ENCODE measurements at regions not wholly inside any gene's neighbourhood (a gene's known extent, or its start where the extent isn't known, plus 50 kb on each side); places are given as distances from the start of the nearest gene placed in this dataset.

- no peak overlapping the region for H3K27ac Mint-ChIP-seq (ENCODE audit: low read depth)
- DNase-seq (ENCODE audit: low spot score in 2 of 2) (no peak), ATAC-seq (replicated peaks; ENCODE audit: extremely low read depth, poor library complexity, severe bottlenecking) (no peak)
- H3K36me3 Mint-ChIP-seq (ENCODE audit: insufficient read depth) = no peaks in the 10 kb centered on the region
- H3K4me3 Mint-ChIP-seq = no peak overlapping the region
- no peaks in the 10 kb centered on the region for H3K4me1 Mint-ChIP-seq
- no peaks in the 10 kb centered on the region for H3K9me3 Mint-ChIP-seq
- peaks cover 39% of the 10 kb centered on the region for H3K27me3 Mint-ChIP-seq
These were observed 144.7 kb upstream of the CPSF6 start for GRCh38 chr12:69094606-69095216.

GRCh38 chr12:69095765-69096477, 143.4 kb upstream of the CPSF6 start:
- Mint-ChIP-seq H3K4me3 (no peak overlapping the region), H3K27me3 (peaks cover 31% of the 10 kb centered on the region), H3K27ac (ENCODE audit: low read depth) (no peak overlapping the region), H3K9me3 (no peaks in the 10 kb centered on the region), H3K4me1 (no peaks in the 10 kb centered on the region), H3K36me3 (ENCODE audit: insufficient read depth) (no peaks in the 10 kb centered on the region)
- no peak for DNase-seq (ENCODE audit: low spot score in 2 of 2)
- ATAC-seq (replicated peaks; ENCODE audit: extremely low read depth, poor library complexity, severe bottlenecking) = no peak

GRCh38 chr12:69096669-69097335, 142.6 kb upstream of the CPSF6 start:
- DNase-seq (ENCODE audit: low spot score in 2 of 2) = no peak
- Mint-ChIP-seq H3K4me1 (no peaks in the 10 kb centered on the region), H3K9me3 (no peaks in the 10 kb centered on the region), H3K27ac (ENCODE audit: low read depth) (no peak overlapping the region), H3K27me3 (peaks cover 27% of the 10 kb centered on the region), H3K36me3 (ENCODE audit: insufficient read depth) (no peaks in the 10 kb centered on the region), H3K4me3 (no peak overlapping the region)
- no peak for ATAC-seq (replicated peaks; ENCODE audit: extremely low read depth, poor library complexity, severe bottlenecking)

GRCh38 chr12:69097619-69098368, 141.6 kb upstream of the CPSF6 start:
- Mint-ChIP-seq H3K36me3 (ENCODE audit: insufficient read depth) (no peaks in the 10 kb centered on the region), H3K9me3 (no peaks in the 10 kb centered on the region), H3K4me3 (no peak overlapping the region), H3K4me1 (no peaks in the 10 kb centered on the region), H3K27ac (ENCODE audit: low read depth) (no peak overlapping the region), H3K27me3 (peaks cover 25% of the 10 kb centered on the region)
- DNase-seq (ENCODE audit: low spot score in 2 of 2) (no peak), ATAC-seq (replicated peaks; ENCODE audit: extremely low read depth, poor library complexity, severe bottlenecking) (no peak)

GRCh38 chr12:69099201-69099837, 140.1 kb upstream of the CPSF6 start:
- no peak overlapping the region for H3K4me3 Mint-ChIP-seq
- DNase-seq (ENCODE audit: low spot score in 2 of 2) (no peak), ATAC-seq (replicated peaks; ENCODE audit: extremely low read depth, poor library complexity, severe bottlenecking) (no peak)
- no peaks in the 10 kb centered on the region for H3K9me3 Mint-ChIP-seq
- no peaks in the 10 kb centered on the region for H3K4me1 Mint-ChIP-seq
- peaks cover 15% of the 10 kb centered on the region for H3K27me3 Mint-ChIP-seq
- H3K36me3 Mint-ChIP-seq (ENCODE audit: insufficient read depth) = no peaks in the 10 kb centered on the region
- no peak overlapping the region for H3K27ac Mint-ChIP-seq (ENCODE audit: low read depth)

GRCh38 chr12:69101505-69101904, 137.9 kb upstream of the CPSF6 start:
- ATAC-seq (replicated peaks; ENCODE audit: extremely low read depth, poor library complexity, severe bottlenecking) (no peak), DNase-seq (ENCODE audit: low spot score in 2 of 2) (no peak)
- H3K4me1 Mint-ChIP-seq = no peaks in the 10 kb centered on the region
- H3K4me3 Mint-ChIP-seq = no peak overlapping the region
- H3K27me3 Mint-ChIP-seq = peaks cover 15% of the 10 kb centered on the region
- no peak overlapping the region for H3K27ac Mint-ChIP-seq (ENCODE audit: low read depth)
- H3K9me3 Mint-ChIP-seq = no peaks in the 10 kb centered on the region
- no peaks in the 10 kb centered on the region for H3K36me3 Mint-ChIP-seq (ENCODE audit: insufficient read depth)

GRCh38 chr12:69102856-69103255, 136.5 kb upstream of the CPSF6 start:
- ATAC-seq (replicated peaks; ENCODE audit: extremely low read depth, poor library complexity, severe bottlenecking) (no peak), DNase-seq (ENCODE audit: low spot score in 2 of 2) (no peak)
- Mint-ChIP-seq H3K27ac (ENCODE audit: low read depth) (no peak overlapping the region), H3K9me3 (no peaks in the 10 kb centered on the region), H3K4me3 (no peak overlapping the region), H3K36me3 (ENCODE audit: insufficient read depth) (no peaks in the 10 kb centered on the region), H3K4me1 (no peaks in the 10 kb centered on the region), H3K27me3 (peaks cover 15% of the 10 kb centered on the region)

- Mint-ChIP-seq H3K9me3 (no peaks in the 10 kb centered on the region), H3K27me3 (no peaks in the 10 kb centered on the region), H3K27ac (ENCODE audit: low read depth) (no peak overlapping the region), H3K4me1 (no peaks in the 10 kb centered on the region), H3K4me3 (no peak overlapping the region), H3K36me3 (ENCODE audit: insufficient read depth) (no peaks in the 10 kb centered on the region)
- no peak for DNase-seq (ENCODE audit: low spot score in 2 of 2)
- no peak for ATAC-seq (replicated peaks; ENCODE audit: extremely low read depth, poor library complexity, severe bottlenecking)
These were observed 134.0 kb upstream of the CPSF6 start for GRCh38 chr12:69105101-69105962.

- Mint-ChIP-seq H3K4me3 (no peak overlapping the region), H3K4me1 (no peaks in the 10 kb centered on the region), H3K9me3 (no peaks in the 10 kb centered on the region), H3K36me3 (ENCODE audit: insufficient read depth) (no peaks in the 10 kb centered on the region), H3K27ac (ENCODE audit: low read depth) (no peak overlapping the region), H3K27me3 (no peaks in the 10 kb centered on the region)
- ATAC-seq (replicated peaks; ENCODE audit: extremely low read depth, poor library complexity, severe bottlenecking) (no peak), DNase-seq (ENCODE audit: low spot score in 2 of 2) (no peak)
These were observed 132.8 kb upstream of the CPSF6 start for GRCh38 chr12:69106482-69107118.

GRCh38 chr12:69107541-69107940, 131.8 kb upstream of the CPSF6 start:
- H3K27me3 Mint-ChIP-seq = no peaks in the 10 kb centered on the region
- H3K27ac Mint-ChIP-seq (ENCODE audit: low read depth) = no peak overlapping the region
- ATAC-seq (replicated peaks; ENCODE audit: extremely low read depth, poor library complexity, severe bottlenecking) (no peak), DNase-seq (ENCODE audit: low spot score in 2 of 2) (no peak)
- no peaks in the 10 kb centered on the region for H3K4me1 Mint-ChIP-seq
- H3K9me3 Mint-ChIP-seq = no peaks in the 10 kb centered on the region
- H3K4me3 Mint-ChIP-seq = no peak overlapping the region
- no peaks in the 10 kb centered on the region for H3K36me3 Mint-ChIP-seq (ENCODE audit: insufficient read depth)

- Mint-ChIP-seq H3K4me3 (no peak overlapping the region), H3K27me3 (no peaks in the 10 kb centered on the region), H3K9me3 (no peaks in the 10 kb centered on the region), H3K36me3 (ENCODE audit: insufficient read depth) (no peaks in the 10 kb centered on the region), H3K27ac (ENCODE audit: low read depth) (no peak overlapping the region), H3K4me1 (no peaks in the 10 kb centered on the region)
- DNase-seq (ENCODE audit: low spot score in 2 of 2) = no peak
- no peak for ATAC-seq (replicated peaks; ENCODE audit: extremely low read depth, poor library complexity, severe bottlenecking)
These were observed 131.3 kb upstream of the CPSF6 start for GRCh38 chr12:69108037-69108436.
